DOHH2 (cell line): ENCODE measurements at regions not wholly inside any gene's neighbourhood (a gene's known extent, or its start where the extent isn't known, plus 50 kb on each side); places are given as distances from the start of the nearest gene placed in this dataset.

Source experiments
- H3F3A ChIP-seq: fragments of 200-600 bp; sonication (generic), shearing (Covaris generic); 2 replicates; pipeline ENCODE4 v1.6.0; 2016; ENCODE audit warnings: antibody characterized with exemption, mild to moderate bottlenecking; ENCODE audit not compliant: control insufficient read depth, insufficient read depth
- H3K27ac ChIP-seq: fragments of 200-600 bp; sonication (generic); 2 replicates; pipeline ENCODE4 v1.5.1; 2014; ENCODE audit warnings: low read depth, mild to moderate bottlenecking, low read length, moderate library complexity
- H3K27me3 ChIP-seq: fragments of 200-600 bp; sonication (generic); 2 replicates; pipeline ENCODE4 v1.6.1; 2014; ENCODE audit warnings: mild to moderate bottlenecking, low read length, mixed read lengths; ENCODE audit not compliant: control insufficient read depth
- H3K36me3 ChIP-seq: fragments of 200-600 bp; sonication (generic); 2 replicates; pipeline ENCODE4 v1.6.1; 2014; ENCODE audit warnings: mild to moderate bottlenecking, low read length, moderate library complexity, mixed read lengths; ENCODE audit not compliant: control insufficient read depth
- H3K4me1 ChIP-seq: fragments of 200-600 bp; sonication (generic); 2 replicates; pipeline ENCODE4 v1.6.1; 2014; ENCODE audit warnings: mild to moderate bottlenecking, low read length, mixed read lengths; ENCODE audit not compliant: control insufficient read depth
- H3K4me2 ChIP-seq: fragments of 200-600 bp; sonication (generic); 2 replicates; pipeline ENCODE4 v1.6.0; 2014; ENCODE audit warnings: mild to moderate bottlenecking, low read length, moderate library complexity
- H3K4me3 ChIP-seq: fragments of 200-600 bp; sonication (generic); 2 replicates; pipeline ENCODE4 v1.5.1; 2014; ENCODE audit warnings: mild to moderate bottlenecking, low read length, mixed read lengths
- H3K79me2 ChIP-seq: fragments of 200-600 bp; sonication (generic); 2 replicates; pipeline ENCODE4 v1.6.1; 2014; ENCODE audit warnings: mild to moderate bottlenecking, low read length, mixed read lengths; ENCODE audit not compliant: control insufficient read depth
- H3K9me2 ChIP-seq: fragments of 200-600 bp; sonication (generic); replicated peaks from 2 replicates; pipeline ENCODE4 v1.6.1; 2014; ENCODE audit warnings: mild to moderate bottlenecking, low read length, mixed read lengths; ENCODE audit not compliant: control insufficient read depth
- H3K9me3 ChIP-seq: fragments of 200-600 bp; sonication (generic); 2 replicates; pipeline ENCODE4 v1.6.1; 2014; ENCODE audit warnings: antibody characterized with exemption, low read length, mixed read lengths; ENCODE audit not compliant: control insufficient read depth, insufficient read depth
- H4K20me1 ChIP-seq: fragments of 200-600 bp; sonication (generic); 2 replicates; pipeline ENCODE4 v1.6.0; 2014; ENCODE audit warnings: low read depth, mild to moderate bottlenecking, antibody characterized with exemption, low read length, moderate library complexity; ENCODE audit not compliant: control insufficient read depth, insufficient read depth
- EZH2phosphoT487 ChIP-seq: fragments of 200-600 bp; sonication (generic); IDR thresholded peaks from 2 replicates; pipeline ENCODE4 v1.6.1; 2017; ENCODE audit warnings: borderline replicate concordance, mild to moderate bottlenecking, antibody characterized with exemption, low read length, moderate library complexity, mixed read lengths
- TF ChIP-seq, protein P1 (sequence below): fragments of 200-600 bp; sonication (generic); IDR thresholded peaks from one replicate; pipeline ENCODE4 v1.5.1; 2014; ENCODE audit warnings: antibody characterized with exemption, mild to moderate bottlenecking, low read depth, low read length; ENCODE audit not compliant: poor library complexity, severe bottlenecking

GRCh38 chr7:97450516-97450915 lies 281.4 kb upstream of the TAC1 start:
- H3F3A ChIP-seq: no peaks in the 10 kb centered on the region
- H3K9me2 ChIP-seq: no peaks in the 10 kb centered on the region
- no peaks in the 10 kb centered on the region for H3K4me1 ChIP-seq
- H3K4me2 ChIP-seq: no peak overlapping the region
- H3K27me3 ChIP-seq: no peaks in the 10 kb centered on the region
- no peak for TF ChIP-seq EZH2phosphoT487
- TF ChIP-seq, protein P1, sequence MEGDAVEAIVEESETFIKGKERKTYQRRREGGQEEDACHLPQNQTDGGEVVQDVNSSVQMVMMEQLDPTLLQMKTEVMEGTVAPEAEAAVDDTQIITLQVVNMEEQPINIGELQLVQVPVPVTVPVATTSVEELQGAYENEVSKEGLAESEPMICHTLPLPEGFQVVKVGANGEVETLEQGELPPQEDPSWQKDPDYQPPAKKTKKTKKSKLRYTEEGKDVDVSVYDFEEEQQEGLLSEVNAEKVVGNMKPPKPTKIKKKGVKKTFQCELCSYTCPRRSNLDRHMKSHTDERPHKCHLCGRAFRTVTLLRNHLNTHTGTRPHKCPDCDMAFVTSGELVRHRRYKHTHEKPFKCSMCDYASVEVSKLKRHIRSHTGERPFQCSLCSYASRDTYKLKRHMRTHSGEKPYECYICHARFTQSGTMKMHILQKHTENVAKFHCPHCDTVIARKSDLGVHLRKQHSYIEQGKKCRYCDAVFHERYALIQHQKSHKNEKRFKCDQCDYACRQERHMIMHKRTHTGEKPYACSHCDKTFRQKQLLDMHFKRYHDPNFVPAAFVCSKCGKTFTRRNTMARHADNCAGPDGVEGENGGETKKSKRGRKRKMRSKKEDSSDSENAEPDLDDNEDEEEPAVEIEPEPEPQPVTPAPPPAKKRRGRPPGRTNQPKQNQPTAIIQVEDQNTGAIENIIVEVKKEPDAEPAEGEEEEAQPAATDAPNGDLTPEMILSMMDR: no peak
- no peaks in the 10 kb centered on the region for H4K20me1 ChIP-seq
- H3K4me3 ChIP-seq: no peak overlapping the region
- no peaks in the 10 kb centered on the region for H3K36me3 ChIP-seq
- H3K9me3 ChIP-seq: no peaks in the 10 kb centered on the region
- H3K79me2 ChIP-seq: no peaks in the 10 kb centered on the region
- no peak overlapping the region for H3K27ac ChIP-seq

- Histone ChIP-seq H3K36me3 (no peaks in the 10 kb centered on the region), H3K27ac (no peak overlapping the region), H3K4me3 (no peak overlapping the region), H3K9me2 (no peaks in the 10 kb centered on the region), H3K4me2 (no peak overlapping the region), H3F3A (no peaks in the 10 kb centered on the region), H3K79me2 (no peaks in the 10 kb centered on the region), H3K27me3 (no peaks in the 10 kb centered on the region), H3K9me3 (no peaks in the 10 kb centered on the region), H3K4me1 (no peaks in the 10 kb centered on the region), H4K20me1 (no peaks in the 10 kb centered on the region)
- no peak for TF ChIP-seq EZH2phosphoT487
- TF ChIP-seq, protein P1: no peak
Measured at GRCh38 chr7:97454636-97455035, 277.2 kb upstream of the TAC1 start.

DNA sequence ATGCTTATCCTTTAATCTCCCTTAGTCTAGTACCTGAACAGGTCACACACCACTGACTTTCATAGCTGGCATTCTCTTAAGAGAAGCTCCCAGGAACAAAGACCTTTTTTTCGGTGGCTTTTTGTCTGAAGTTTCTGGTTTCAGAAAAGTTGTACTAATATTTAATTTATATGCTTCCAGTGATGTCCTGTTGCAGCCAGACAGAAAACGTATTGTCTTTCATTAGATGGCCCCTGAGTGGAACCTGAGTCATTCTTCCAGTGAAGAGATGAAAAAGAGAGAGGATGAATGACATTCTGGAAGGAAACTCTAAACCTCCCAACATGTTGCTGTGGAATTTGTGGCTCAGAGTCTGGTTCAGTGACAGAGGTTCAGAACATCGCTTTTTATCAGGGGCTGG lies 274.8 kb upstream of the TAC1 start:
- H3K27ac ChIP-seq: no peak overlapping the region
- no peaks in the 10 kb centered on the region for H3K27me3 ChIP-seq
- H3F3A ChIP-seq: no peaks in the 10 kb centered on the region
- TF ChIP-seq, protein P1: no peak
- no peak for TF ChIP-seq EZH2phosphoT487
- no peaks in the 10 kb centered on the region for H3K9me3 ChIP-seq
- H3K4me2 ChIP-seq: no peak overlapping the region
- H3K4me3 ChIP-seq: no peak overlapping the region
- no peaks in the 10 kb centered on the region for H3K36me3 ChIP-seq
- H3K4me1 ChIP-seq: no peaks in the 10 kb centered on the region
- H3K9me2 ChIP-seq: no peaks in the 10 kb centered on the region
- no peaks in the 10 kb centered on the region for H4K20me1 ChIP-seq
- H3K79me2 ChIP-seq: no peaks in the 10 kb centered on the region

DNA sequence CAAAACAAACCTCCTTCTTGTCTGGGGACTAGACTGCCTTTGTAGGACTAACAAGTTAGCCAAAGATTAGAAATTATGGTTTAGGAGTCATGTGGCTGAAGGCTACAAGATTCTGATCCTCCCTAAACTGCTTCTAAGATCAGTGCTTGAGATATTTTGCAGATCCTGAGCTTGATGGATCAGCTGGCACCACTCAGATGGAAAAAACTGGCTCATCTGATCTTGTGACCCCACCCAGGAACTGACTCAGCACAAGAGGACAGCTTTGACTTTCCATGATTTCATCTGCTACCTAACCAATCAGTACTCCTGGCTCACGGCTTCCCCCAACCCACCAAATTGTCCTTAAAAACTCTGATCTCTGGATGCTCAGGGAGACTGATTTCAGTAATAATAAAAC lies 271.5 kb upstream of the TAC1 start:
- no peaks in the 10 kb centered on the region for H3K4me1 ChIP-seq
- H3F3A ChIP-seq: no peaks in the 10 kb centered on the region
- H3K27me3 ChIP-seq: no peaks in the 10 kb centered on the region
- H3K79me2 ChIP-seq: no peaks in the 10 kb centered on the region
- no peak overlapping the region for H3K4me2 ChIP-seq
- H3K9me2 ChIP-seq: no peaks in the 10 kb centered on the region
- no peak for TF ChIP-seq EZH2phosphoT487
- TF ChIP-seq, protein P1: no peak
- H3K4me3 ChIP-seq: no peak overlapping the region
- H3K9me3 ChIP-seq: no peaks in the 10 kb centered on the region
- H3K27ac ChIP-seq: no peak overlapping the region
- no peaks in the 10 kb centered on the region for H3K36me3 ChIP-seq
- H4K20me1 ChIP-seq: no peaks in the 10 kb centered on the region
